ENCODE measurements at regions not wholly inside any gene's neighbourhood (a gene's known extent, or its start where the extent isn't known, plus 50 kb on each side); places are given as distances from the start of the nearest gene placed in this dataset.

DNA sequence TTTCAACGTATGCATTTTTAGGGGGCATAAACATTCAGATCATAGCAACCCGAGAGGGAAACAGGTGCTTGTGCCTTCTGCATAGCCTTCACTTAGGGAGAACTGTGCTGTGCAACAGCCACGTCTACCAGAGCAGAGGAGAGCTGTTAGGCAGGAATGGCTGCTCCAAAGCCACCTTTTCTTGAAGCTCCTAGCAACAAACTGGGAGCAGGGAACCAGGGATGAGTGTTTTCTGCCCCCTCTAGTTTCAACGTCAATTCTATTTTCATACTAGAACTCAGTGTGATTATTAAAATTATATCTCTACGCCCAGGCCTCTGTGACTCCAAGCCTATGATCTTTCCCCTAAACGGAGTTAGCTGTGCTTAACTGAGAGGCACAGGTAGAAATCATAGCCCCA, 290.0 kb downstream of the HAPSTR1 start:
- Mint-ChIP-seq H3K27me3 (ENCODE audit: unreplicated experiment) (peaks cover 49% of the 10 kb centered on the region), H3K9me3 (ENCODE audit: low read depth, unreplicated experiment) (peaks cover 2% of the 10 kb centered on the region)
- CTCF ChIA-PET = no interaction called here

GRCh38 chr16:9381905-9382304, 290.5 kb downstream of the HAPSTR1 start:
- peaks cover 9% of the 10 kb centered on the region for H3K4me1 Mint-ChIP-seq (ENCODE audit: low read depth, unreplicated experiment)
- peaks cover 2% of the 10 kb centered on the region for H3K9me3 Mint-ChIP-seq (ENCODE audit: low read depth, unreplicated experiment)
- H3K27me3 Mint-ChIP-seq (ENCODE audit: unreplicated experiment) = peaks cover 51% of the 10 kb centered on the region
- CTCF ChIA-PET = interaction anchor here (0.6 kb wide), 1 partner anchor 116 kb away, joined by 3 read pairs; no protein-coding TSS in a partner anchor
- TF ChIP-seq, protein P1, sequence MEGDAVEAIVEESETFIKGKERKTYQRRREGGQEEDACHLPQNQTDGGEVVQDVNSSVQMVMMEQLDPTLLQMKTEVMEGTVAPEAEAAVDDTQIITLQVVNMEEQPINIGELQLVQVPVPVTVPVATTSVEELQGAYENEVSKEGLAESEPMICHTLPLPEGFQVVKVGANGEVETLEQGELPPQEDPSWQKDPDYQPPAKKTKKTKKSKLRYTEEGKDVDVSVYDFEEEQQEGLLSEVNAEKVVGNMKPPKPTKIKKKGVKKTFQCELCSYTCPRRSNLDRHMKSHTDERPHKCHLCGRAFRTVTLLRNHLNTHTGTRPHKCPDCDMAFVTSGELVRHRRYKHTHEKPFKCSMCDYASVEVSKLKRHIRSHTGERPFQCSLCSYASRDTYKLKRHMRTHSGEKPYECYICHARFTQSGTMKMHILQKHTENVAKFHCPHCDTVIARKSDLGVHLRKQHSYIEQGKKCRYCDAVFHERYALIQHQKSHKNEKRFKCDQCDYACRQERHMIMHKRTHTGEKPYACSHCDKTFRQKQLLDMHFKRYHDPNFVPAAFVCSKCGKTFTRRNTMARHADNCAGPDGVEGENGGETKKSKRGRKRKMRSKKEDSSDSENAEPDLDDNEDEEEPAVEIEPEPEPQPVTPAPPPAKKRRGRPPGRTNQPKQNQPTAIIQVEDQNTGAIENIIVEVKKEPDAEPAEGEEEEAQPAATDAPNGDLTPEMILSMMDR (IDR thresholded peaks at IDR 0.05; ENCODE audit: unreplicated experiment) = no peak
- H3K27ac Mint-ChIP-seq (ENCODE audit: unreplicated experiment) = no peak overlapping the region
- no TSS peak for BruUV-seq (replicated peaks)
- intact Hi-C loops (cut with micrococcal nuclease; ENCODE audit: unreplicated experiment) = no loop called here
- no peaks in the 10 kb centered on the region for H3K36me3 Mint-ChIP-seq (ENCODE audit: insufficient read depth, unreplicated experiment)
- no peak overlapping the region for H3K4me3 Mint-ChIP-seq (ENCODE audit: low read depth, unreplicated experiment)
- no peak for DNase-seq

More for the DNA sequence above, 290.0 kb downstream of the HAPSTR1 start:
- DNase-seq = no peak
- no peak overlapping the region for H3K4me3 Mint-ChIP-seq (ENCODE audit: low read depth, unreplicated experiment)
- no TSS peak for BruUV-seq (replicated peaks)
- no peak overlapping the region for H3K27ac Mint-ChIP-seq (ENCODE audit: unreplicated experiment)
- intact Hi-C loops (cut with micrococcal nuclease; ENCODE audit: unreplicated experiment) = no loop called here
- no peaks in the 10 kb centered on the region for H3K36me3 Mint-ChIP-seq (ENCODE audit: insufficient read depth, unreplicated experiment)
- TF ChIP-seq, protein P1 (IDR thresholded peaks at IDR 0.05; ENCODE audit: unreplicated experiment) = no peak
- peaks cover 9% of the 10 kb centered on the region for H3K4me1 Mint-ChIP-seq (ENCODE audit: low read depth, unreplicated experiment)

- no peak for DNase-seq
- TF ChIP-seq, protein P1 (IDR thresholded peaks at IDR 0.05; ENCODE audit: unreplicated experiment) = no peak
- H3K27me3 Mint-ChIP-seq (ENCODE audit: unreplicated experiment) = peaks cover 65% of the 10 kb centered on the region
- BruUV-seq (replicated peaks) = no TSS peak
- H3K27ac Mint-ChIP-seq (ENCODE audit: unreplicated experiment) = no peak overlapping the region
- CTCF ChIA-PET = no interaction called here
- H3K4me1 Mint-ChIP-seq (ENCODE audit: low read depth, unreplicated experiment) = peaks cover 9% of the 10 kb centered on the region
- H3K36me3 Mint-ChIP-seq (ENCODE audit: insufficient read depth, unreplicated experiment) = no peaks in the 10 kb centered on the region
- peaks cover 7% of the 10 kb centered on the region for H3K9me3 Mint-ChIP-seq (ENCODE audit: low read depth, unreplicated experiment)
- intact Hi-C loops (cut with micrococcal nuclease; ENCODE audit: unreplicated experiment) = no loop called here
- H3K4me3 Mint-ChIP-seq (ENCODE audit: low read depth, unreplicated experiment) = no peak overlapping the region
Measured at GRCh38 chr16:9383281-9383680, 291.8 kb downstream of the HAPSTR1 start.

DNA sequence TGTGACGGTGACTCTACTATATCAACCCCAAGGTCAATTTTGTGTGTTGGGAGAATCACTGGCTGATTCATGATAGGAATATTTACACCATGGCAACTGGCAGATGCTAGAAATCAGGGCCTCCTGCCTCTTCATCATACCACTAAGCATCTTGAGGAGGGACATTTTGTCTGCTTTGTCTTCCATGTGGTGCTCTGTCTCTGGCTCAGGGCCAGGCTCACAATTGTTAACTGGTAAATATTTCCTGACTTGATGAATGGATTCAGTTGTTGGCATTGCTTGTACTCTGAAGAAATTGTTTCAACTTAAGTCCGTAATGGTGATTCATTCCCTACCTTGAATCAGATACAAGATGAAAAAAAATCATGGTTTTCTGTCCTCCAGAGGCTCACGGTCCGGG, 292.7 kb downstream of the HAPSTR1 start:
- Mint-ChIP-seq H3K27me3 (ENCODE audit: unreplicated experiment) (peaks cover 73% of the 10 kb centered on the region), H3K9me3 (ENCODE audit: low read depth, unreplicated experiment) (peaks cover 13% of the 10 kb centered on the region), H3K4me3 (ENCODE audit: low read depth, unreplicated experiment) (no peak overlapping the region), H3K27ac (ENCODE audit: unreplicated experiment) (no peak overlapping the region), H3K4me1 (ENCODE audit: low read depth, unreplicated experiment) (peaks cover under 1% of the 10 kb centered on the region), H3K36me3 (ENCODE audit: insufficient read depth, unreplicated experiment) (no peaks in the 10 kb centered on the region)
- BruUV-seq (replicated peaks) = no TSS peak
- TF ChIP-seq, protein P1 (IDR thresholded peaks at IDR 0.05; ENCODE audit: unreplicated experiment) = no peak
- no peak for DNase-seq
- intact Hi-C loops (cut with micrococcal nuclease; ENCODE audit: unreplicated experiment) = no loop called here
- CTCF ChIA-PET = no interaction called here

All from Calu3 (cell line).